Subcutaneous abdominal adipose tissue (tissue), 5 donors: ENCODE measurements at regions not wholly inside any gene's neighbourhood (a gene's known extent, or its start where the extent isn't known, plus 50 kb on each side); places are given as distances from the start of the nearest gene placed in this dataset.

Experiments
- H3K27ac ChIP-seq: one replicate; pipeline ENCODE4 v1.7.0; 2013; ENCODE audit warnings: low read depth, mild to moderate bottlenecking, inconsistent platforms, low read length, moderate library complexity
- H3K27me3 ChIP-seq, 5 donors: one replicate each; pipeline ENCODE4 v1.7.0; 2013; ENCODE audit warnings: low read length in 5 of 5, inconsistent platforms in 1 of 5; ENCODE audit not compliant: control insufficient read depth in 5 of 5, insufficient read depth in 4 of 5
- H3K36me3 ChIP-seq, 5 donors: one replicate each; pipeline ENCODE4 v1.7.0; 2013; ENCODE audit warnings: low read length in 5 of 5; ENCODE audit not compliant: control insufficient read depth in 5 of 5, insufficient read depth in 5 of 5
- H3K4me1 ChIP-seq, 5 donors: one replicate each; pipeline ENCODE4 v1.7.0; 2013; ENCODE audit warnings: low read length in 5 of 5, mild to moderate bottlenecking in 3 of 5, moderate library complexity in 1 of 5; ENCODE audit not compliant: control insufficient read depth in 5 of 5, insufficient read depth in 5 of 5
- H3K4me3 ChIP-seq, 5 donors: one replicate each; pipeline ENCODE4 v1.7.0; 2013; ENCODE audit warnings: low read length in 5 of 5, low read depth in 1 of 5
- H3K9ac ChIP-seq, 5 donors: one replicate each; pipeline ENCODE4 v1.7.0; 2013; ENCODE audit warnings: low read length in 5 of 5, mild to moderate bottlenecking in 4 of 5, moderate library complexity in 3 of 5
- H3K9me3 ChIP-seq, 5 donors: one replicate each; pipeline ENCODE4 v1.7.0; 2013; ENCODE audit warnings: low read length in 5 of 5; ENCODE audit not compliant: control insufficient read depth in 5 of 5
- donor health status: healthy.
- donor health status: healthy.
- donor health status: healthy.
- donor health status: healthy.
- donor health status: healthy.

DNA sequence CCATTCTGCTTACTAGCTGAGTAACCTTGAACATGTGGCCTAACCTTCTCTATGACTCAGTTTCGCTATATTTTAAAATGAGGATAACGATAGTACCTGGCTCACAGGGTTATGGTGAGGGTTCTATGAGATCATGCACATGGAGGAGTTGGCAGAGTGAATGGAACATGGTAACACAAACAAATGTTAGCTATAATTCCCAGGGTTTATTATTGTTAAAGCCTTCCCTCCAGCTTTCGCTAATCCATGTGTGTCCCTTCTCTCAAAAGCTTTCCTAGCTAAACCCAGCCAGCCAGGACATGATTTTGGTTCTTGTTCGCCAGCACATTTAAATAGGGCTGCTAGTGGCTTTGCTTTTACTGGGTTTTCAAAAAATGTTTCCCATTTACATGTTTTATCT is 361.0 kb upstream of the NFE2L3 start:
- peaks cover 5 to 22% (median 19%) of the 10 kb centered on the region in 5 donors for H3K4me1 ChIP-seq
- H3K36me3 ChIP-seq: no peaks in the 10 kb centered on the region
- H3K27ac ChIP-seq: no peak overlapping the region
- H3K9me3 ChIP-seq: no peaks in the 10 kb centered on the region
- H3K4me3 ChIP-seq: no peak overlapping the region
- no peak overlapping the region for H3K9ac ChIP-seq
- H3K27me3 ChIP-seq: no peaks in the 10 kb centered on the region

DNA sequence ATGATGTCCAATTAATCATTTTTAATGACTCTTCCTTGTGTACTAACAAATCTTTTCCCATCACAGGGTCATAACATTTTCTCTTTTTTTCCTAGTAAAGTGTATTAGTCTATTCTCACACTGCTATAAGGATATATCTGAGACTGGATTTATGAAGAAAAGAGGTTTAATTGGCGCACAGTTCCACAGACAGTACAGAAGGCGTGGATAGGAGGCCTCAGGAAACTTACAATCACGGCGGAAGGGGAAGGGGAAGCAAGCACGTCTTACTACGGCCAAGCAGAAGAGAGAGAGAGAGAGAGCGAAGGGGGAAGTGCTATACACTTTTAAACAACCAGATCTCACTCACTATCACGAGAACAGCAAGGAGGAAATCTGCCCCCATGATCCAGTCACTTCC is 359.4 kb upstream of the NFE2L3 start:
- Histone ChIP-seq H3K27ac (no peak overlapping the region), H3K9me3 (no peaks in the 10 kb centered on the region), H3K9ac (no peak overlapping the region), H3K4me3 (no peak overlapping the region), H3K4me1 (peaks cover 5 to 17% (median 14%) of the 10 kb centered on the region in 5 donors), H3K27me3 (no peaks in the 10 kb centered on the region), H3K36me3 (no peaks in the 10 kb centered on the region)

DNA sequence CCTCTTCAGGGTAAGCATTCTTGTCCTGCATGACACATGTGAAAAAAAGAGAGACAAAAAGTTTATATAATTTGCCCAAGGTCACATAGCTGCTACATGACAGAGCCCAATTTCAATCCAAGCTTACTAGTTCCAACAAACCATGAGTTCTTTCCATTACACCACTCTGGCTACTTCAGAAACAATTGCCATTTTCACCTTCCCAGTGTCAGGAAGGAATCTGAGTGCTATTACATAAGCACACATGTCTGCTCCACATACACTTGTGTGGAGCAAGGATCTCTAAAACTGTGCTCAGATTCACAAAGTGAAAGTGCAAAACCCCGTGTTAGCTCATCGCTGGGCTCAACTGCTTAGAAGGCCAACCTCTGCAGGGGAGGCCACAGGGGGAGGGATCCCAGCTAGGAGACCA is 356.2 kb upstream of the NFE2L3 start:
- Histone ChIP-seq H3K27ac (no peak overlapping the region), H3K27me3 (no peaks in the 10 kb centered on the region)

DNA sequence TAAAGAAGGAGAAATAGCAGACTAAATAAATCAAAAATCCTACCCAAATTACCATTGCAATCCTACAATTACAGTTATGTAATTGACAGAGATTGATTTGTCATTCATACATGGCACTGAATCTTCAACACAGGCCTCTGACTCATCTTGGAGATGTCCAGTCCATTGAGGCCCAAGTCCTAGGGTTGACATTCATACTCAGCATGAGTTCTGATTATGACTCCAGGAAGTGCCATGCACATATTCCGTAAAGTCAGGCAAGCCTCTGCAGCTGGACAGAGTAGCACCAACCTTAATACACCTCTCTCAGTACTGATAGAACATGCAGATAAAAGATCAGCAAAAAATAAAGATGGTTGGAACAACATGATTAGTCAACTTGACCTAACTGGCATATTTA is 353.7 kb upstream of the NFE2L3 start:
- H3K4me1 ChIP-seq: peaks cover 0 to 8% (median 6%) of the 10 kb centered on the region in 5 donors
- H3K36me3 ChIP-seq: no peaks in the 10 kb centered on the region
- H3K27ac ChIP-seq: no peak overlapping the region
- H3K27me3 ChIP-seq: no peaks in the 10 kb centered on the region
- H3K9me3 ChIP-seq: no peaks in the 10 kb centered on the region
- no peak overlapping the region for H3K9ac ChIP-seq
- H3K4me3 ChIP-seq: no peak overlapping the region

More for the DNA sequence above, 356.2 kb upstream of the NFE2L3 start:
- Histone ChIP-seq H3K9ac (no peak overlapping the region), H3K4me3 (peak overlapping the region in 3 of 5 donors; percentile 13 to 57 (median 18)), H3K9me3 (no peaks in the 10 kb centered on the region), H3K4me1 (peaks cover 0 to 8% (median 6%) of the 10 kb centered on the region in 5 donors), H3K36me3 (no peaks in the 10 kb centered on the region)

DNA sequence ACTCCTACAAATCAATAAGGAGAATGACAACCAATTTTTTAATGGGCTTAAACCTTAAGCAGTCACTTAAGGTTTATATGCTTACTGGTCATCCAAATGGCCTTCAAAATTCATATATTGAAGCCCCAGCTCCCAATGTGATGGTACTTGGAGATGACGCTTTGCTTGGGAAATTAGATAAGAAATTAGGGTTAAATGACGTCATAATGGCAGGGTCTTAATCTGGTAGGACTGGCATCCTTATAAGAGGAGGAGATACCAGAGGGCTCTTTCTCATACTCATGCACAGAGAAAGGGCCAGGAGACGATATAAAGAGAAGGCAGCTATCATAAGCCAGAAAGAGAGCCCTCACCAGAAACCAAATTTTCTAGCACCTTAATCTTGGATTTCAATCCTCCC is 350.8 kb upstream of the NFE2L3 start:
- Histone ChIP-seq H3K36me3 (no peaks in the 10 kb centered on the region), H3K27ac (no peak overlapping the region), H3K9ac (no peak overlapping the region), H3K4me1 (peaks cover 0 to 5% (median 0%) of the 10 kb centered on the region in 5 donors), H3K9me3 (no peaks in the 10 kb centered on the region), H3K4me3 (no peak overlapping the region), H3K27me3 (no peaks in the 10 kb centered on the region)

DNA sequence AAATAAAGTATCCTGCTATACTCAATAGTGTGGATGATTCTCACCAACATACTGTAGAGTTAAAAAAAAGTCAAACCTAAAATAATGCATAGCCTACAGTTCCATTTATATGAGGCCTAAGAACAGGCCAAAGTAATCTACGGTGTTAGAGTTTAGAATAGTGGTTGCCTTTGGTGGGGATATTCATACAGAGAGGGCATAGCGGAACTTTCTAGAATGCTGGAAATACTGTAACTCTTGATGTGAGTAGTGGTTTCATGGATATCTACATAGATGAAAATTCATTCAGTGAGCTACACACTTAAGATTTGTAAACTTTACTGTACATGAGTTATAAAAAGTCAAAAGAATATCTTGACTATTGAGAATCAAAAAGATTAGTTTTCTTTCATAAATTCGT is 349.9 kb upstream of the NFE2L3 start:
- H3K27me3 ChIP-seq: no peaks in the 10 kb centered on the region
- H3K9me3 ChIP-seq: no peaks in the 10 kb centered on the region
- H3K36me3 ChIP-seq: no peaks in the 10 kb centered on the region
- H3K4me3 ChIP-seq: no peak overlapping the region
- H3K27ac ChIP-seq: no peak overlapping the region
- peaks cover 0 to 13% (median 6%) of the 10 kb centered on the region in 5 donors for H3K4me1 ChIP-seq
- no peak overlapping the region for H3K9ac ChIP-seq

DNA sequence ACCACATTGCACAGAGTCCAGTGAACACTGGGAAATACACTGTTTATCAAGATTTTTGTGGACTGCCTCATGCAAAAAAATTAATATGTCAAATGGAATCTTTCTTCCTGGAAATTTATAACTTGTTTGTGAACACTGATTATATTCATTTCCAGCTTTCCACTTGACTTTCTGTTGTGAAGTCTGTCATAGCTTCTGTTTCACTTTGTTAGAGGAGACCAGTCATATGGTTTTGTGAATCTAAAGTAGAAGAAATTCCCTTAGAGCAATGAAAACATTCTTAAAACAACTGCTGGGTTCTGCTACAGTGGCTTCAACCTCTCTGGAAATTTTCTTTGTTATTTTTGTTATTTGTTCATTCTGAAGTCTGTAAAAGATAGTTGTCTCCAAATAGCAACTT is 349.5 kb upstream of the NFE2L3 start:
- Histone ChIP-seq H3K27ac (no peak overlapping the region), H3K36me3 (no peaks in the 10 kb centered on the region), H3K4me1 (peaks cover 0 to 15% (median 9%) of the 10 kb centered on the region in 5 donors), H3K4me3 (no peak overlapping the region), H3K27me3 (no peaks in the 10 kb centered on the region), H3K9me3 (no peaks in the 10 kb centered on the region), H3K9ac (no peak overlapping the region)

DNA sequence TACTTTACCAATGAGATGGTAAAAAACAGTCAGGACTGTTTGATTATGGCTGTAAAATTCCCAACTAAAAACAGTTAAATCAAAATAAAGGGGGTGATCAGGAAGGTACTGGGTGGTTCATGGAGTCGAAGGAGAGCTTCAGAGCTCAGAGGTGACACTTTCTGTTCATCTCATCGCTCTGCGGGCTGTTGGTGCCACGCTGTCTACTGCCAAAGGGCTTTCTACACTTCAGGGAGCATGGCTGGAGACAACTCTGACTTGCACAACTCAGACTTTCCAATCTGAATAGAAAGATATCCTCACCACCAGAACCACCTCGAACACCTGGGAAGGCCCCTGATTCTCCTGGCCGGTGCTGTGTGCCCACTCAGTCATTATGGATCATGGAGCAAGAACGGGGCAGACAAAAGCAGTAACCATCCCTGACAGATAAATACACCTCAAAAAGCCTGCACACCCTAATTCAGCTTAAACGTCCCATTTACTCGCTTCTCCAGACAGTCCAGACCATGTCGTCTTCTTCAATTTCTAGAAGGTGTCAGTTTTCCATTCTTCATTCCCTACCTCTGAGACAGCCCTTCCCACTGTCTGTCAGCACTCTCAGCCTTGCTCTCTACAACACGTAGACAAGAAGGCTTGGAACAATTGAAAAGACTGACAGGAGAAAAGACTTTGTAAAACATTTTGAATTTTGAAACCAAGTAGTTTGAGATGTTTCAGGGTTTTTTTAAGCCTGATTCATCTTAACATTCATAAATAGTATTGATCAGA is 348.7 kb upstream of the NFE2L3 start:
- H3K9me3 ChIP-seq: no peaks in the 10 kb centered on the region
- peaks cover 0 to 21% (median 13%) of the 10 kb centered on the region in 5 donors for H3K4me1 ChIP-seq
- H3K27me3 ChIP-seq: no peaks in the 10 kb centered on the region
- H3K27ac ChIP-seq: no peak overlapping the region
- H3K9ac ChIP-seq: no peak overlapping the region
- H3K4me3 ChIP-seq: no peak overlapping the region
- H3K36me3 ChIP-seq: no peaks in the 10 kb centered on the region

DNA sequence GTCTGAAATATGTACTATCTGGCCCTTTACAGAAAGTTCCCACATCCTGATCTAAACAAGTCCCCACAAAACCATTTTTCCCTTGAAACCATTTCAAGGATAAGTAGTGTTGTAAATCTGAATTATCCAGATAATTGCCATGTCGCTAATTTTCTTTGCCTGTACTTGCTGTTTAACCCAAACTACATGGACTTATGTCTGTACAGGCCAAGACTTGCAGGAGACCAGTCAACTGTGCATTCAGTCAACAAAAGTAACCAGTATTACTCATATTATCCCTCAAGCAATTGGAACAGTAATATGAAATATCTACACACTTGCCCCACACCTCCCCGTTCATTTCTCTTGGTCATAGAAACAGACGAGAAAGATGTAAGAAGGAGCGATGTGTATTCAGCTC is 347.8 kb upstream of the NFE2L3 start:
- no peaks in the 10 kb centered on the region for H3K27me3 ChIP-seq
- no peak overlapping the region for H3K27ac ChIP-seq
- no peak overlapping the region for H3K9ac ChIP-seq
- H3K4me1 ChIP-seq: peaks cover 0 to 22% (median 13%) of the 10 kb centered on the region in 5 donors
- H3K9me3 ChIP-seq: no peaks in the 10 kb centered on the region
- no peaks in the 10 kb centered on the region for H3K36me3 ChIP-seq
- no peak overlapping the region for H3K4me3 ChIP-seq

DNA sequence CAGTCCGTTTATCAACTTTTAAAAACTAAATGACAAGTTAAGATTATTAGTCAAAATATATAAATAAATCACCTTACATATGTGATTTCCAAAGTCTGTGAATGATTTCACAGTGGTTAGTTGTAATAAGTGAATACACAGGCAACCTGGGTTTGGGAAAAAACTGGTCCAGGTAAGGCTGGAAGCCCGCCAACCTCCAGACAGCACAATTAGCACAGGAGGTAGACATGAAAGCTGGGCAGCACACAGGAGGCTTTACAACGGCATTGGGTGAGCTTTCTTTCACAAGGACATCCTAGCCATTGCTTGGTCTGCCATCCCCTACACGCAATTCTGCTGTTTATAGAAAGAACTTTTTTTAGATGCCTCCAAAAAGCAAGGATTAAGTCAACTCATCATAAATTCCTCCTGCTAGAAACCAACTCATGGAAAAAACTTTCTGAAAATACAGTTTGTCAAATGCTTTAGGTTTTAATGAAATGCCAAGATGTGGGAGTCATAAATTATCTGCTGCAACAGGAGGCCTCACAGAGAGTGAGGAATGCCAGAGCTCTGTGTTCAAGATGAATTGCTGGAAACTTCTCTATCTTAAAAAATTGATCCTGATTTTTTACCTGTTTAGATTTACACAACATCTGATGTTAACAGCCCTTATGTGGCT is 346.8 kb upstream of the NFE2L3 start:
- no peak overlapping the region for H3K9ac ChIP-seq
- peaks cover 0 to 29% (median 13%) of the 10 kb centered on the region in 5 donors for H3K4me1 ChIP-seq
- no peaks in the 10 kb centered on the region for H3K9me3 ChIP-seq
- no peak overlapping the region for H3K4me3 ChIP-seq
- H3K27ac ChIP-seq: peak overlapping the region; percentile 6
- no peaks in the 10 kb centered on the region for H3K36me3 ChIP-seq
- no peaks in the 10 kb centered on the region for H3K27me3 ChIP-seq
